DOHH2 (cell line): ENCODE measurements at regions not wholly inside any gene's neighbourhood (a gene's known extent, or its start where the extent isn't known, plus 50 kb on each side); places are given as distances from the start of the nearest gene placed in this dataset.

Experiments used
- CTCF ChIP-seq: fragments of 200-600 bp; sonication (generic); IDR thresholded peaks from one replicate; pipeline ENCODE4 v1.5.1; 2014; ENCODE audit warnings: antibody characterized with exemption, mild to moderate bottlenecking, low read depth, low read length; ENCODE audit not compliant: poor library complexity, severe bottlenecking
- EZH2phosphoT487 ChIP-seq: fragments of 200-600 bp; sonication (generic); IDR thresholded peaks from 2 replicates; pipeline ENCODE4 v1.6.1; 2017; ENCODE audit warnings: borderline replicate concordance, mild to moderate bottlenecking, antibody characterized with exemption, low read length, moderate library complexity, mixed read lengths

GRCh38 chr3:139265131-139266016 is 78.4 kb upstream of the MRPS22 start:
- TF ChIP-seq CTCF (no peak), EZH2phosphoT487 (no peak)
